Testis (tissue), 2 donors: ENCODE measurements at regions not wholly inside any gene's neighbourhood (a gene's known extent, or its start where the extent isn't known, plus 50 kb on each side); places are given as distances from the start of the nearest gene placed in this dataset.
"Not testable (repeated sequence)": the region's sequence is repeated elsewhere in the genome, so short reads cannot be mapped to it uniquely, and the experiment has no call there.

Experiments
- POLR2A ChIP-seq: fragments of 450-650 bp; IDR thresholded peaks from one replicate; pipeline ENCODE4 v1.6.1; 2017; ENCODE audit warnings: antibody characterized with exemption, mild to moderate bottlenecking, moderate library complexity
- TF ChIP-seq, protein P1 (sequence below), 3 experiments: fragments of 450-650 bp in 2 of 3; fragments of 200-600 bp in 1 of 3; sonication (generic) in 1 of 3; IDR thresholded peaks; one replicate each; pipeline ENCODE4 v1.5.1; 2016 to 2019; ENCODE audit warnings: antibody characterized with exemption in 3 of 3, mild to moderate bottlenecking in 2 of 3, moderate library complexity in 1 of 3

DNA sequence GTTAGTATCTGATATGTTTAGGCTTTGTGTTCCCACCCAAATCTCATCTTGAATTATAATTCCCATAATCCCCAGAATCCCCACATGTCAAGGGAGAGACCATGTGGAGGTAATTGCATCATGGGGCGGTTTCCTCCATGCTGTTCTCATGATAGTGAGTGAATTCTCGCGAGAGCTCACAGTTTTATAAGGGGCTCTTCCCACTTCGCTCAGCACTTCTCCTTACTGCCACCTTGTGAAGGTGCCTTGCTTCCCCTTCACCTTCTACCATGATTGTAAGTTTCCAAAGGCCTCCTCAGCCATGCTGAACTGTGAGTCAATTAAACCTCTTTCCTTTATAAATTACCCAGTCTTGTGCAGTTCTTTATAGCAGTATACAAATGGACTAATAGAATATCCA lies 371.9 kb upstream of the CCDC54 start:
- TF ChIP-seq, protein P1, sequence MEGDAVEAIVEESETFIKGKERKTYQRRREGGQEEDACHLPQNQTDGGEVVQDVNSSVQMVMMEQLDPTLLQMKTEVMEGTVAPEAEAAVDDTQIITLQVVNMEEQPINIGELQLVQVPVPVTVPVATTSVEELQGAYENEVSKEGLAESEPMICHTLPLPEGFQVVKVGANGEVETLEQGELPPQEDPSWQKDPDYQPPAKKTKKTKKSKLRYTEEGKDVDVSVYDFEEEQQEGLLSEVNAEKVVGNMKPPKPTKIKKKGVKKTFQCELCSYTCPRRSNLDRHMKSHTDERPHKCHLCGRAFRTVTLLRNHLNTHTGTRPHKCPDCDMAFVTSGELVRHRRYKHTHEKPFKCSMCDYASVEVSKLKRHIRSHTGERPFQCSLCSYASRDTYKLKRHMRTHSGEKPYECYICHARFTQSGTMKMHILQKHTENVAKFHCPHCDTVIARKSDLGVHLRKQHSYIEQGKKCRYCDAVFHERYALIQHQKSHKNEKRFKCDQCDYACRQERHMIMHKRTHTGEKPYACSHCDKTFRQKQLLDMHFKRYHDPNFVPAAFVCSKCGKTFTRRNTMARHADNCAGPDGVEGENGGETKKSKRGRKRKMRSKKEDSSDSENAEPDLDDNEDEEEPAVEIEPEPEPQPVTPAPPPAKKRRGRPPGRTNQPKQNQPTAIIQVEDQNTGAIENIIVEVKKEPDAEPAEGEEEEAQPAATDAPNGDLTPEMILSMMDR (IDR thresholded peaks at IDR 0.05) = not testable (repeated sequence)
- not testable (repeated sequence) for TF ChIP-seq POLR2A
